ENCODE measurements at regions not wholly inside any gene's neighbourhood (a gene's known extent, or its start where the extent isn't known, plus 50 kb on each side); places are given as distances from the start of the nearest gene placed in this dataset.

- DNase-seq, result no peak
These were observed 92.9 kb upstream of the TBX3 start for GRCh38 chr12:114776731-114777442.

- DNase-seq, result no peak
These were observed 90.7 kb upstream of the TBX3 start for GRCh38 chr12:114774699-114775098.

GRCh38 chr12:114774197-114774596 lies 90.2 kb upstream of the TBX3 start:
- DNase-seq, result no peak

- no peak for DNase-seq
These were observed 86.3 kb upstream of the TBX3 start for GRCh38 chr12:114770323-114770722.

- no peak for DNase-seq
These were observed 85.7 kb upstream of the TBX3 start for GRCh38 chr12:114769634-114770033.

GRCh38 chr12:114767906-114768722 lies 84.1 kb upstream of the TBX3 start:
- no peak for DNase-seq

- DNase-seq, result no peak
These were observed 83.2 kb upstream of the TBX3 start for GRCh38 chr12:114767084-114767760.

- no peak for DNase-seq
These were observed 82.2 kb upstream of the TBX3 start for GRCh38 chr12:114765960-114766691.

- DNase-seq, result no peak
These were observed 80.5 kb upstream of the TBX3 start for GRCh38 chr12:114764510-114764909.

- DNase-seq, result no peak
These were observed 78.6 kb upstream of the TBX3 start for GRCh38 chr12:114762490-114763110.

GRCh38 chr12:114760151-114760877 lies 76.3 kb upstream of the TBX3 start:
- no peak for DNase-seq

GRCh38 chr12:114759635-114760034 lies 75.7 kb upstream of the TBX3 start:
- no peak for DNase-seq

- no peak for DNase-seq
These were observed 73.8 kb upstream of the TBX3 start for GRCh38 chr12:114757684-114758325.

GRCh38 chr12:114752217-114752616 lies 68.2 kb upstream of the TBX3 start:
- DNase-seq, result no peak

GRCh38 chr12:114751712-114752111 lies 67.7 kb upstream of the TBX3 start:
- no peak for DNase-seq

GRCh38 chr12:114750917-114751316 lies 66.9 kb upstream of the TBX3 start:
- DNase-seq, result no peak

- DNase-seq, result no peak
These were observed 65.1 kb upstream of the TBX3 start for GRCh38 chr12:114749065-114749464.

- no peak for DNase-seq
These were observed 63.3 kb upstream of the TBX3 start for GRCh38 chr12:114747012-114747858.

- DNase-seq, result no peak
These were observed 62.5 kb upstream of the TBX3 start for GRCh38 chr12:114746297-114747011.

GRCh38 chr12:114744691-114745090 lies 60.7 kb upstream of the TBX3 start:
- no peak for DNase-seq
